K562 (cell line): ENCODE measurements at regions not wholly inside any gene's neighbourhood (a gene's known extent, or its start where the extent isn't known, plus 50 kb on each side); places are given as distances from the start of the nearest gene placed in this dataset.

Experiments used
- ATAC-seq: fragments of 200-7000 bp; cut with Tn5 transposase; 3 replicates; pipeline ENCODE4 v1.9.1; 2020; ENCODE audit warnings: moderate library complexity
- BruUV-seq: library from RNA; stranded (reverse); fragments of 400-500 nt; replicated peaks from 2 replicates; lab custom pipeline; 2021; lab: Mats Ljungman, UMichigan
- CTCF ChIA-PET: fragments of 300-600 bp; formaldehyde crosslinking; extraction: SDS; loops from one replicate; lab custom pipeline; 2021; ENCODE audit warnings: low intra/inter-chr PET ratio; lab: Yijun Ruan, JAX
- POLR2A ChIA-PET: fragments of 300-600, 350-650 bp; sonication (Branson Sonifier 250); formaldehyde crosslinking; extraction: SDS; loops from one replicate; lab custom pipeline; 2021; ENCODE audit warnings: antibody characterized with exemption, inconsistent platforms; lab: Yijun Ruan, JAX
- DNase-seq, 4 experiments: peaks; one replicate each; pipeline versions ENCODE4 v3.0.0 to v3.0.0-alpha.2; 2011 to 2018; ENCODE audit warnings: low spot score in 3 of 4, mixed read lengths in 3 of 4; ENCODE audit errors: extremely low read depth in 1 of 4
- FAIRE-seq: peaks from 2 replicates; lab custom pipeline; 2011; peaks lifted over from hg19 to GRCh38; lab: Jason Lieb, UNC
- H2AFZ ChIP-seq: 2 replicates; pipeline ENCODE4 v1.6.0; 2011; ENCODE audit warnings: low read depth, low read length, control low read depth, inconsistent platforms
- H3K27ac ChIP-seq: fragments of 200-600 bp; 3 replicates; pipeline ENCODE4 v1.8.0; 2011; ENCODE audit warnings: low read depth, mild to moderate bottlenecking, control low read depth, inconsistent platforms, low read length, moderate library complexity, mixed read lengths; ENCODE audit errors: extremely low read depth
- H3K27me3 ChIP-seq, 2 experiments: fragments of 300-600 bp in 1 of 2; 2 replicates in 1 of 2; 3 replicates in 1 of 2; pipeline versions ENCODE4 v1.6.0 to v1.8.0; 2011; ENCODE audit warnings: inconsistent platforms in 2 of 2, low read length in 2 of 2, mild to moderate bottlenecking in 1 of 2, mixed read lengths in 1 of 2, moderate library complexity in 1 of 2; ENCODE audit not compliant: control insufficient read depth in 2 of 2, insufficient read depth in 2 of 2
- H3K36me3 ChIP-seq: fragments of 300-600 bp; 3 replicates; pipeline ENCODE4 v1.8.0; 2011; ENCODE audit warnings: mild to moderate bottlenecking, low read length, inconsistent platforms; ENCODE audit not compliant: control insufficient read depth, insufficient read depth
- H3K4me1 ChIP-seq, 2 experiments: fragments of 200-600 bp in 1 of 2; replicated peaks in 1 of 2; 2 replicates in 1 of 2; 3 replicates in 1 of 2; pipeline versions ENCODE4 v1.5.1 to v1.8.0; 2011; ENCODE audit warnings: inconsistent platforms in 2 of 2, low read length in 2 of 2, mild to moderate bottlenecking in 1 of 2, mixed read lengths in 1 of 2, moderate library complexity in 1 of 2; ENCODE audit not compliant: control insufficient read depth in 2 of 2, insufficient read depth in 2 of 2
- H3K4me2 ChIP-seq: 2 replicates; pipeline ENCODE4 v1.6.1; 2011; ENCODE audit warnings: low read length, control low read depth, inconsistent platforms, mixed read lengths; ENCODE audit not compliant: insufficient read depth
- H3K4me3 ChIP-seq: fragments of 200-600 bp; sonication (generic), shearing (Covaris generic); 2 replicates; pipeline ENCODE4 v1.5.1; 2016; ENCODE audit warnings: control low read depth, inconsistent platforms
- H3K79me2 ChIP-seq: fragments of 200-600 bp; 3 replicates; pipeline ENCODE4 v1.8.0; 2011; ENCODE audit warnings: low read length, inconsistent platforms; ENCODE audit not compliant: control insufficient read depth, insufficient read depth
- H3K9ac ChIP-seq, 2 experiments: 2 replicates each; pipeline versions ENCODE4 v1.6.0 to v1.6.1; 2011; ENCODE audit warnings: low read depth in 2 of 2, low read length in 2 of 2, control low read depth in 1 of 2, inconsistent platforms in 1 of 2, mild to moderate bottlenecking in 1 of 2, mixed read lengths in 1 of 2; ENCODE audit not compliant: insufficient read depth in 1 of 2
- H3K9me1 ChIP-seq: one replicate; pipeline ENCODE4 v1.6.0; 2011; ENCODE audit warnings: inconsistent platforms, mild to moderate bottlenecking, low read length, moderate library complexity; ENCODE audit not compliant: control insufficient read depth, insufficient read depth
- H3K9me3 ChIP-seq: replicated peaks from 2 replicates; pipeline ENCODE4 v1.5.1; 2011; ENCODE audit warnings: low read depth, low read length, inconsistent platforms; ENCODE audit not compliant: control insufficient read depth, insufficient read depth
- H4K20me1 ChIP-seq: replicated peaks from 2 replicates; pipeline ENCODE4 v1.6.1; 2011; ENCODE audit warnings: low read length, inconsistent platforms, mixed read lengths; ENCODE audit not compliant: control insufficient read depth, insufficient read depth
- ADNP ChIP-seq: fragments of 200-800 bp; sonication (Bioruptor generic); IDR thresholded peaks from 2 replicates; pipeline ENCODE4 v1.6.1; 2016; ENCODE audit warnings: missing genetic modification characterization, missing compliant biosample characterization
- BCL6 ChIP-seq: fragments of 250-450 bp; sonication (Bioruptor Pico); IDR thresholded peaks from 2 replicates; pipeline ENCODE4 v1.4.0; 2020
- CHAMP1 ChIP-seq: fragments of 450-650 bp; IDR thresholded peaks from 2 replicates; pipeline ENCODE4 v1.6.1; 2016; ENCODE audit warnings: mild to moderate bottlenecking
- DDX20 ChIP-seq: fragments of 450-650 bp; IDR thresholded peaks from 2 replicates; pipeline ENCODE4 v1.6.1; 2016; ENCODE audit warnings: missing genetic modification characterization, low read depth, mild to moderate bottlenecking, missing compliant biosample characterization, moderate library complexity
- MBD2 ChIP-seq: sonication (generic); IDR thresholded peaks from 2 replicates; pipeline ENCODE4 v1.6.1; 2016; ENCODE audit warnings: low read depth, borderline replicate concordance
- MEF2A ChIP-seq: IDR thresholded peaks from 2 replicates; pipeline ENCODE4 v1.6.1; 2011; ENCODE audit warnings: low read depth, mild to moderate bottlenecking, low read length, moderate library complexity; ENCODE audit not compliant: control insufficient read depth
- NCOR1 ChIP-seq: fragments of 450-650 bp; IDR thresholded peaks from 2 replicates; pipeline ENCODE4 v1.6.1; 2016; ENCODE audit warnings: mild to moderate bottlenecking, moderate library complexity
- PHB ChIP-seq: fragments of 250-450 bp; sonication (Bioruptor Pico); IDR thresholded peaks from 2 replicates; pipeline ENCODE4 v1.5.0; 2021
- POLR2AphosphoS5 ChIP-seq: IDR thresholded peaks from 2 replicates; pipeline ENCODE4 v1.6.1; 2011; ENCODE audit warnings: mild to moderate bottlenecking, low read depth, low read length, moderate library complexity; ENCODE audit not compliant: control insufficient read depth, insufficient read depth
- SOX6 ChIP-seq: fragments of 450-650 bp; IDR thresholded peaks from 2 replicates; pipeline ENCODE4 v1.6.1; 2014; ENCODE audit warnings: mild to moderate bottlenecking
- TAF9B ChIP-seq: fragments of 450-650 bp; IDR thresholded peaks from 2 replicates; pipeline ENCODE4 v1.6.1; 2018; ENCODE audit warnings: mild to moderate bottlenecking; ENCODE audit not compliant: partially characterized antibody
- TCF3 ChIP-seq: sonication (generic); formaldehyde crosslinking; IDR thresholded peaks from 2 replicates; pipeline ENCODE4 v1.4.0; 2020; ENCODE audit warnings: mild to moderate bottlenecking, missing genetic modification reagents
- ZBTB34 ChIP-seq: fragments of 250-450 bp; sonication (Bioruptor Pico); IDR thresholded peaks from 2 replicates; pipeline ENCODE4 v1.8.0; 2021; ENCODE audit warnings: mild to moderate bottlenecking, moderate library complexity
- ZFP30 ChIP-seq: fragments of 250-450 bp; sonication (Bioruptor Pico); IDR thresholded peaks from 2 replicates; pipeline ENCODE4 v1.8.0; 2022; ENCODE audit warnings: moderate library complexity, mild to moderate bottlenecking, inconsistent platforms, borderline replicate concordance
- ZKSCAN3 ChIP-seq: fragments of 250-450 bp; sonication (Bioruptor Pico); IDR thresholded peaks from 2 replicates; pipeline ENCODE4 v1.4.0; 2020
- ZNF143 ChIP-seq: sonication (generic); formaldehyde crosslinking; IDR thresholded peaks from 2 replicates; pipeline ENCODE4 v1.9.0; 2022; ENCODE audit warnings: mild to moderate bottlenecking, missing genetic modification reagents
- ZSCAN32 ChIP-seq: fragments of 450-650 bp; formaldehyde crosslinking; IDR thresholded peaks from 2 replicates; pipeline ENCODE4 v1.4.0; 2020; ENCODE audit warnings: mild to moderate bottlenecking, moderate library complexity
- WGBS: fragments of 100-300 bp; shearing (Covaris generic); methylation state at CpG from one replicate; pipeline ENCODE4 v1.1.6; 2016; ENCODE audit warnings: low coverage, mixed read lengths; ENCODE audit not compliant: insufficient coverage; ENCODE audit errors: missing lambda C conversion rate; 5-methylcytosine and 5-hydroxymethylcytosine counted together
- in situ Hi-C: fragments of 300-500 bp; cut with MboI; formaldehyde crosslinking; loops from 4 replicates; pipeline ENCODE4 v1.15.0; 2018; ENCODE audit warnings: inconsistent platforms, mixed read lengths
- intact Hi-C: fragments of 100-400 bp; cut with micrococcal nuclease; formaldehyde crosslinking; loops from 2 replicates; pipeline ENCODE4 v1.14.2; 2022

- Histone ChIP-seq H2AFZ (no peak overlapping the region), H3K9ac (no peak overlapping the region), H3K27ac (no peak overlapping the region), H3K9me3 (no peaks in the 10 kb centered on the region; the same call in 1 of the 2 replicates), H3K9me1 (no peaks in the 10 kb centered on the region), H3K79me2 (no peaks in the 10 kb centered on the region), H3K4me2 (no peak overlapping the region), H3K4me3 (no peak overlapping the region), H3K36me3 (no peaks in the 10 kb centered on the region), H4K20me1 (no peaks in the 10 kb centered on the region), H3K4me1 (no peaks in the 10 kb centered on the region), H3K27me3 (no peaks in the 10 kb centered on the region)
- no peak for FAIRE-seq
- POLR2A ChIA-PET, result no interaction called here
- BruUV-seq, result no TSS peak
- CTCF ChIA-PET, result no interaction called here
- no peak for ATAC-seq
- WGBS, result 0% methylated on average over 1 of the region's 1 CpG
- DNase-seq, result no peak
- in situ Hi-C loops, result no loop called here
- intact Hi-C loops, result no loop called here
- no peak for TF ChIP-seq TCF3 (CRISPR knock-in tag)
- no peak for TF ChIP-seq ADNP (tag)
- TF ChIP-seq SOX6, result no peak
- TF ChIP-seq ZSCAN32 (CRISPR knock-in tag), result no peak
- TF ChIP-seq ZFP30 (CRISPR knock-in tag), result no peak
- no peak for TF ChIP-seq MEF2A
- no peak for TF ChIP-seq NCOR1
- TF ChIP-seq TAF9B, result no peak
- TF ChIP-seq ZKSCAN3 (CRISPR knock-in tag), result no peak
- TF ChIP-seq BCL6, result no peak
- no peak for TF ChIP-seq MBD2
- TF ChIP-seq PHB (CRISPR knock-in tag), result no peak
- no peak for TF ChIP-seq CHAMP1
- TF ChIP-seq DDX20 (tag), result no peak
- no peak for TF ChIP-seq POLR2AphosphoS5
- no peak for TF ChIP-seq ZBTB34 (CRISPR knock-in tag)
- TF ChIP-seq ZNF143 (CRISPR knock-in tag), result no peak
These were observed 433.2 kb upstream of the GHITM start for GRCh38 chr10:83706120-83706519.
